Natural killer cell (primary cell): ENCODE measurements at regions not wholly inside any gene's neighbourhood (a gene's known extent, or its start where the extent isn't known, plus 50 kb on each side); places are given as distances from the start of the nearest gene placed in this dataset.

ENCODE experiments used
- ATAC-seq, 3 donors: fragments of 150-1000 bp in 2 of 3; fragments of 200-7000 bp in 1 of 3; cut with Tn5 transposase; 1 replicate in 1 of 3; 2 replicates in 2 of 3; pipeline ENCODE4 v1.10.0; 2021; ENCODE audit warnings: mild to moderate bottlenecking in 2 of 3, moderate library complexity in 2 of 3
- DNase-seq, 2 donors: peaks; one replicate each; pipeline versions ENCODE4 v3.0.0 to v3.0.0-alpha.2; 2013 to 2021; ENCODE audit warnings: mixed read lengths in 1 of 2
- H3K27ac ChIP-seq: one replicate; pipeline ENCODE4 v1.5.1; 2013; ENCODE audit warnings: mild to moderate bottlenecking, low read length
- H3K27me3 ChIP-seq: one replicate; pipeline ENCODE4 v1.6.1; 2013; ENCODE audit warnings: low read length; ENCODE audit not compliant: control insufficient read depth, insufficient read depth
- H3K36me3 ChIP-seq: one replicate; pipeline ENCODE4 v1.6.1; 2013; ENCODE audit warnings: low read length; ENCODE audit not compliant: control insufficient read depth, insufficient read depth
- H3K4me1 ChIP-seq: one replicate; pipeline ENCODE4 v1.6.1; 2013; ENCODE audit warnings: low read length; ENCODE audit not compliant: control insufficient read depth, insufficient read depth
- H3K4me3 ChIP-seq: one replicate; pipeline ENCODE4 v1.5.1; 2013; ENCODE audit warnings: low read length
- H3K9me3 ChIP-seq: one replicate; pipeline ENCODE4 v1.6.1; 2013; ENCODE audit warnings: low read length; ENCODE audit not compliant: control insufficient read depth, insufficient read depth
- H3K27ac Mint-ChIP-seq, 2 donors: one replicate each; pipeline ENCODE4 v1.8.0; 2022; ENCODE audit warnings: mild to moderate bottlenecking in 2 of 2, mixed read lengths in 2 of 2, moderate library complexity in 1 of 2
- H3K27me3 Mint-ChIP-seq, 2 donors: one replicate each; pipeline ENCODE4 v1.8.0; 2022; ENCODE audit warnings: low read depth in 2 of 2, mixed read lengths in 2 of 2
- H3K36me3 Mint-ChIP-seq: one replicate; pipeline ENCODE4 v1.8.0; 2022; ENCODE audit warnings: mixed read lengths
- H3K4me1 Mint-ChIP-seq, 2 donors: one replicate each; pipeline ENCODE4 v1.8.0; 2022; ENCODE audit warnings: mixed read lengths in 2 of 2
- H3K4me3 Mint-ChIP-seq: one replicate; pipeline ENCODE4 v1.8.0; 2022; ENCODE audit warnings: mild to moderate bottlenecking, moderate library complexity, mixed read lengths
- H3K9me3 Mint-ChIP-seq, 2 donors: one replicate each; pipeline ENCODE4 v1.8.0; 2022; ENCODE audit warnings: mixed read lengths in 2 of 2
- CTCF ChIP-seq: fragments of 200-600 bp; IDR thresholded peaks from one replicate; pipeline ENCODE4 v1.8.0; 2022; ENCODE audit warnings: antibody characterized with exemption
- WGBS: methylation state at CpG from one replicate; pipeline ENCODE4 v1.1.7; 2013; ENCODE audit warnings: missing lambda C conversion rate; ENCODE audit not compliant: insufficient coverage; 5-methylcytosine and 5-hydroxymethylcytosine counted together
- intact Hi-C: fragments of 100-400 bp; cut with micrococcal nuclease; formaldehyde crosslinking; loops from one replicate; pipeline ENCODE4 v1.14.2; 2022

GRCh38 chr20:54766483-54766882 lies 291.1 kb downstream of the DOK5 start:
- no peak for TF ChIP-seq CTCF
- DNase-seq (no peak), ATAC-seq (no peak)
- Histone ChIP-seq H3K27me3 (no peaks in the 10 kb centered on the region), H3K4me3 (no peak overlapping the region), H3K4me1 (no peaks in the 10 kb centered on the region), H3K9me3 (no peaks in the 10 kb centered on the region), H3K27ac (no peak overlapping the region), H3K36me3 (no peaks in the 10 kb centered on the region)
- H3K4me1 Mint-ChIP-seq = no peaks in the 10 kb centered on the region
- 88% methylated on average over 1 of the region's 2 CpGs for WGBS
- no peaks in the 10 kb centered on the region for H3K36me3 Mint-ChIP-seq
- no peak overlapping the region for H3K27ac Mint-ChIP-seq
- intact Hi-C loops = no loop called here
- peaks cover 0 to 3% of the 10 kb centered on the region in 2 donors for H3K9me3 Mint-ChIP-seq
- H3K4me3 Mint-ChIP-seq = no peak overlapping the region
- no peaks in the 10 kb centered on the region for H3K27me3 Mint-ChIP-seq

GRCh38 chr20:54763366-54763765 lies 288.0 kb downstream of the DOK5 start:
- peaks cover 6% of the 10 kb centered on the region for H3K36me3 Mint-ChIP-seq
- H3K27me3 Mint-ChIP-seq = no peaks in the 10 kb centered on the region
- H3K4me1 Mint-ChIP-seq = no peaks in the 10 kb centered on the region
- no peak overlapping the region for H3K27ac ChIP-seq
- peaks cover 6 to 8% of the 10 kb centered on the region in 2 donors for H3K9me3 Mint-ChIP-seq
- H3K9me3 ChIP-seq = no peaks in the 10 kb centered on the region
- no peak for ATAC-seq
- WGBS = 80% methylated on average over 1 of the region's 1 CpG
- H3K4me3 ChIP-seq = no peak overlapping the region
- no peaks in the 10 kb centered on the region for H3K36me3 ChIP-seq
- DNase-seq = no peak
- H3K4me1 ChIP-seq = no peaks in the 10 kb centered on the region
- no peaks in the 10 kb centered on the region for H3K27me3 ChIP-seq
- intact Hi-C loops = no loop called here
- no peak for TF ChIP-seq CTCF
- H3K27ac Mint-ChIP-seq = no peak overlapping the region
- H3K4me3 Mint-ChIP-seq = no peak overlapping the region

- Mint-ChIP-seq H3K9me3 (peaks cover 3 to 8% of the 10 kb centered on the region in 2 donors), H3K36me3 (peaks cover 6% of the 10 kb centered on the region), H3K27me3 (no peaks in the 10 kb centered on the region), H3K27ac (no peak overlapping the region), H3K4me1 (no peaks in the 10 kb centered on the region), H3K4me3 (no peak overlapping the region)
- ATAC-seq = no peak
- no peak for TF ChIP-seq CTCF
- no peaks in the 10 kb centered on the region for H3K27me3 ChIP-seq
- intact Hi-C loops = no loop called here
- WGBS = 68% methylated on average over 2 of the region's 4 CpGs
- no peak for DNase-seq
- H3K4me3 ChIP-seq = no peak overlapping the region
- H3K4me1 ChIP-seq = no peaks in the 10 kb centered on the region
- no peaks in the 10 kb centered on the region for H3K36me3 ChIP-seq
- no peak overlapping the region for H3K27ac ChIP-seq
- H3K9me3 ChIP-seq = no peaks in the 10 kb centered on the region
These were observed 284.2 kb downstream of the DOK5 start for GRCh38 chr20:54759589-54759988.

- Histone ChIP-seq H3K9me3 (no peaks in the 10 kb centered on the region), H3K27ac (no peak overlapping the region), H3K4me3 (no peak overlapping the region), H3K27me3 (no peaks in the 10 kb centered on the region), H3K36me3 (no peaks in the 10 kb centered on the region), H3K4me1 (no peaks in the 10 kb centered on the region)
- ATAC-seq (no peak), DNase-seq (no peak)
- no peaks in the 10 kb centered on the region for H3K27me3 Mint-ChIP-seq
- H3K4me3 Mint-ChIP-seq = no peak overlapping the region
- H3K36me3 Mint-ChIP-seq = peaks cover 6% of the 10 kb centered on the region
- intact Hi-C loops = no loop called here
- no peak for TF ChIP-seq CTCF
- H3K4me1 Mint-ChIP-seq = no peaks in the 10 kb centered on the region
- H3K9me3 Mint-ChIP-seq = peaks cover 0 to 2% of the 10 kb centered on the region in 2 donors
- WGBS = 82% methylated on average over 2 of the region's 2 CpGs
- no peak overlapping the region for H3K27ac Mint-ChIP-seq
These were observed 271.4 kb downstream of the DOK5 start for GRCh38 chr20:54746796-54747195.
